ENCODE measurements at regions not wholly inside any gene's neighbourhood (a gene's known extent, or its start where the extent isn't known, plus 50 kb on each side); places are given as distances from the start of the nearest gene placed in this dataset.

DNA sequence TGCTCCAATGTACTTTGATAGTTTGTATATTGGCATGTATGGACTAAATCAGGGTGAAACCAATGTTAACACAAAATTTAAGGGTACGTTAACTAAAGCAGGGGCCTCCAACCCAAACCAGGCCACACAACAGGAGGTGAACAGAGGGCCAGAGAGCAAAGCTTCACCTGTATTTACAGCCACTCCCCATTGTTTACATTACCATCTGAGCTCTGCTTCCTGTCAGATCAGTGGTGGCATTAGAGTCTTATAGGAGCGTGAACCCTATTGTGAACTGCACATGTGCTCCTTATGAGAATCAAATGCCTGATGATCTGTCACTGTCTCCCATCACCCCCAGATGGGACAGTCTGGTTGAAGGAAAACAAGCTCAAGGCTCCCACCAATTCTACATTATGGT is 62.0 kb upstream of the SCIN start:
- no peak for DNase-seq
- no peak for TF ChIP-seq POLR2A (IDR thresholded peaks at IDR 0.05)
- TF ChIP-seq CTCF (IDR thresholded peaks at IDR 0.05), result no peak
- no peak overlapping the region for H3K4me3 ChIP-seq (replicated peaks in 1 of 3)
- no peaks in the 10 kb centered on the region for H3K36me3 ChIP-seq
- H3K4me1 ChIP-seq, result no peaks in the 10 kb centered on the region
- H3K27me3 ChIP-seq, result no peaks in the 10 kb centered on the region
- no peaks in the 10 kb centered on the region for H3K9me3 ChIP-seq
- intact Hi-C loops (cut with DNase I), result no loop called here
- 83 to 95% methylated on average over 2 of the region's 2 CpGs for WGBS, 2 donors
- no peak overlapping the region for H3K27ac ChIP-seq

DNA sequence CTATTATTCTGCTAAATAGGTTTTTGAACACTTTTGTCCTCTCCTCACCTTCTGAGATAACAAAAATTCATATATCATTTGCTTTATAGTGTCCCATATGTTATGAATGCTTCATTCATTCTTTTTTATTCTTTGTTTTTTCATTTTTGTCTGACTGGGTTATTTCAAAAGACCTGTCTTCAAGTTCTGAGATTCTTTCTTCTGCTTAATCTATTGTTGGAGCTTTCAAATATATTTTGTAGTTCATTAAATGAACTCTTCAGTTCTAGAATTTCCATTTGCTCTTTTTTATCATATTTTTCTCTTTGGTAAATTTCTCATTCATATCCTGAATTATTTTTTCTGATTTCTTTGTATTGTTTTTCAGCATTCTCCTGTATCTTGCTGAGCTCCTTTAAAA is 53.1 kb upstream of the SCIN start:
- Histone ChIP-seq H3K4me1 (no peaks in the 10 kb centered on the region), H3K27ac (no peak overlapping the region), H3K9me3 (no peaks in the 10 kb centered on the region), H3K4me3 (replicated peaks in 1 of 3) (no peak overlapping the region), H3K27me3 (no peaks in the 10 kb centered on the region), H3K36me3 (no peaks in the 10 kb centered on the region)
- TF ChIP-seq POLR2A (IDR thresholded peaks at IDR 0.05), result no peak
- DNase-seq, result no peak
- intact Hi-C loops (cut with DNase I), result no loop called here

GRCh38 chr7:12518920-12519681 is 51.4 kb upstream of the SCIN start:
- no peak overlapping the region for H3K27ac ChIP-seq
- DNase-seq, result no peak
- H3K9me3 ChIP-seq, result no peaks in the 10 kb centered on the region
- H3K4me1 ChIP-seq, result no peaks in the 10 kb centered on the region
- H3K27me3 ChIP-seq, result no peaks in the 10 kb centered on the region
- no peaks in the 10 kb centered on the region for H3K36me3 ChIP-seq
- WGBS, 2 donors, result 86 to 93% methylated on average over 2 of the region's 2 CpGs
- H3K4me3 ChIP-seq (replicated peaks in 1 of 3), result no peak overlapping the region
- intact Hi-C loops (cut with DNase I), result no loop called here
- TF ChIP-seq CTCF (IDR thresholded peaks at IDR 0.05) (peak in 1 of 6 experiments; percentile 30), POLR2A (IDR thresholded peaks at IDR 0.05) (no peak)

GRCh38 chr7:12519682-12520009 is 50.9 kb upstream of the SCIN start:
- H3K9me3 ChIP-seq, result no peaks in the 10 kb centered on the region
- no peaks in the 10 kb centered on the region for H3K27me3 ChIP-seq
- no peak overlapping the region for H3K27ac ChIP-seq
- DNase-seq, result no peak
- TF ChIP-seq CTCF (IDR thresholded peaks at IDR 0.05) (no peak), POLR2A (IDR thresholded peaks at IDR 0.05) (no peak)
- intact Hi-C loops (cut with DNase I), result loop anchor here (5.0 kb wide), 1 partner anchor 108 kb away; no protein-coding TSS in a partner anchor
- WGBS, 2 donors, result 0 to 88% methylated on average over 1 of the region's 1 CpG
- no peak overlapping the region for H3K4me3 ChIP-seq (replicated peaks in 1 of 3)
- H3K4me1 ChIP-seq, result no peaks in the 10 kb centered on the region
- no peaks in the 10 kb centered on the region for H3K36me3 ChIP-seq
